CD4-positive, alpha-beta T cell treated with Interleukin-6 for 4 hours (primary cell): ENCODE measurements at regions not wholly inside any gene's neighbourhood (a gene's known extent, or its start where the extent isn't known, plus 50 kb on each side); places are given as distances from the start of the nearest gene placed in this dataset.

Experiments used
- DNase-seq: peaks from one replicate; pipeline ENCODE4 v3.0.0-alpha.2; 2020; ENCODE audit warnings: mixed read lengths

DNA sequence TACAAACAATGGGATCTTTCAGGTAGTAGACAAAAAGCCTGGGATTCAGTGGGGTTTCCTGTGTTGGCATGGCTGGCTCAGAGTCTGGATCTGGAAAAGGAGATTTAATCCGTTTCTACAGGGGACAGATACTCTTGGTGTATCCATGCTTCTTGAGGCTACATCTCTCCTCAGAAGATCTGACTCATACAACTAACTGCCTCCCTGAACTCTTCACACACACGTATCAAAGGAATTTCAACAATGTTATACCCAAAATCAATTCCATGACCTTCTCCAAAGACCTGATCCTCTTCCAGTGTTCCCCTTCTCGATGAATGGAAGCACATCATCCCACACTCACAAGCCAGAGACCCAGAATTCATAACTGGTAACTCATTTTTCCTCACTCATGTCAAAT, 435.3 kb upstream of the NBEA start:
- DNase-seq = no peak

DNA sequence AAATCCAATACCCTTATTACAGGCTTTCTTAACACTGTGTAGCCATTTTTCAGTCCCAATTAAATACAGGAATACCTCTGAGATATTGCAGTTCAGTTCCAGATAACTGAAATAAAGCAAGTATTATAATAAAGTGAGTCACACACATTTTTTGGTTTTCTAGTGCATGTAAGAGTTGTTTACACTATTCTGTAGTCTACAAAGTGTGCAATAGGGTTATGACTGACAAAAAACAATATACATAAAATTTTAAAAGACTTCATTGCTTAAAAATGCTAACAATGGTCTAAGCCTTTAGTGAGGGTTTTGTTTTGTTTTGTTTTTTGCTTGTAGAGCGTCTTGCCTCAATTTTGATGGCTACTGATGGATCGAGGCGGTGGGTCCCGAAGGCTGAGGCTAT, 434.4 kb upstream of the NBEA start:
- no peak for DNase-seq

DNA sequence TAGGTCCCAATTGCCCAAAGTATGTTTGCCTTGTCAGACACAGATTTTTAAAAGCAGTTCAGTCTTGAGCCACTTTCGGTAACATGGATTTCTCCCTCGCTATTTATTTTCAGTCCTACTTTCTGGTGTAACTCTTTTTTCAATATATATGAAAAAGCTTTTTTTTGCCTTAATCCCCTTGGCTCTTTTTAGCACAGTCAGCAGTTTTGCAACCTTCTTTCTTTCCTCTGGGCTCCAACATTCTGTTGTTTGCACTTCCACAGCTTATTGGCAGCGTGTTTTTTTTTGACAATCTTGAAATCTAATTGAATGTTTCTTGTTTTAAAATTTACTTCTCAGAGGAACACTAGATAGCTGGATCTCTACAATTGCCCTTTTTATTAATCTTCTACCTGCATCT, 429.3 kb upstream of the NBEA start:
- DNase-seq = no peak

DNA sequence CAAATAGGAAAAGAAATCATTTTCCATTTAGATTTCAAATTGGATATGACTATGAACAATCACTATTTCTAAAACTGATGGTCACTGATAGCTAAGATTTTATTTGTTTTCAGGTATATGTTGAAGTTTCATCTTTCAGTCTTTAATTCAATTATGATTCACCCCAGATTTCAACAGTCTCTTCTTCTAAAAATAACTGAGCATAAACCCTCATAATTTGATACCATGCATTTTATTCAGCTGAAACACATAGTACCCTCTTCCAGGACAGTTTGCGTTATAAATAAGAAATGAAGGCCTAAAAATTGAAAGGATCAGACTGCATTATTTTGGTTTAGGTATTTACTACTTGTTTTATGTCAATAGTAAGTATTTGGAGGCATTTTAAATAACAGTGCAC, 428.5 kb upstream of the NBEA start:
- no peak for DNase-seq

DNA sequence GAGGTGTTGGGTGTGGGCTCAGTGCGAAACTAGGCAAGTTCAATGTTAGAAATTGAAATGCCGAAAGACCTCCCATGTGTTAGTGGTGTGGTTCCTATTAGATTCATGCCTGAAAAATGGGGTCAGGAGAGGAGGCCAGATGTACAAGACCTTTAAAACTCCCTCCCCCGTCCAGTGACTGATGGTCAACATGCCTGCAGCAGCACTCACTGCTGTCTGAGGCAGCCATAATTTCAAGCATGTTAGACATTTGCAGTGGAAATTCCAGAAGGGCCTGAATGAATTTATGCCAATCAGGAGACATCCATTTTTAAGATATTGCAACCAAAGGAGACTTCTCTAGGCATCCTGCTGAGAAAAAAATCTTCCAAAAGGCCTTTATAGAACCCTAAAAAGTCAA, 426.9 kb upstream of the NBEA start:
- no peak for DNase-seq

DNA sequence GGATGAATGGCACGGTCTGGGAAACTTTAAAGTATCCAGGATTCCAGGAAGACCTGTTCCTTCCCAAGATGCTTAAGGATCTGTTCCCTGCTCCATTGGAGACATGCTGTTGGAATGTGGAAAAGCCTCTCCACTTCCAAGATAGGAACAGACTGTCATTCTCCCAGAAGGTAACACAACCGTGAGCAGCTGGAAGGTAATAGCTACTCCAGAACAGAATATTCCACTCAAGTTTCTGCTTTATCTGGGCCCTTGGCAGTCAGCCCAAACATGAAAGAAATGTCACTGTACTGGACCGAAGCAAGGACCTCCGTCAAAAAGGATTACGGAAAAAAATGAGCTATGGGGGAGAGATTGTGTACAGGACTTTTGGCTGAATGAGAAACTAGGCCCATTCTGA, 420.9 kb upstream of the NBEA start:
- no peak for DNase-seq

DNA sequence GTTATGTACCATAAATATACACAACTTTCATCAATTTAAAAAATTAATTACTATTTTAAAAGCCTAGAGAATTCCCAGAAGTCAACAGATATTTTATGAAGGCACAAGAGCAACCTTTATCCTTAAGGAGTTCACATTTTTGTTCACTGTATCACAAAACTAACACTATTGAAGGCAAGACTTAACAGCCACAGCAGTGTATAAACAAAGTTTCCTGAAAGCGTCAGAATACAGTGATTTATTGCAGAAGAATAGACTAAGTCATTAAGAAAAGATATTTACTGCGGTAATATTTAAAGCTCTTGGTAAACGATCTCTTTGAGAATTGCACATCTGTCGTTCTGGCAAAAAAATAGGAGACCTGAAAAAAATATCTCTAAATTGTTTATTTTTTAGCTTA, 419.3 kb upstream of the NBEA start:
- DNase-seq = no peak

DNA sequence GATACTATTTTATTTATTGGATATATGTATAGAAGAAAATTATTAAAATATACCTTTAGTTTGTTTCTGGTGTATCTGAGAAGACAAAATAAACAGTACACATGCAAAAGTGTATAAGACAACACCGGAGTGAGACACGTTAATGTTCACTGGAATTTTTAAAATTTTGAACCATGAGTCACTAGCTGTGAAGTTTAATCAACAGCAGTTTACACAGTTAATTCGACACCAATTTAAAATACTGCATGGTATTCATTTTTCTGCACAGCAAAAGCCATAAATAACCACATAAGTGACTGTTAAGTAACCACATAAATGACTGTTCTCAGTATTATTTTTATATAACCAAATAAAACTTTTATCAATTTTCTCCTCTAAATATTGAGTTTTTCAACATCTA, 418.7 kb upstream of the NBEA start:
- DNase-seq = no peak

DNA sequence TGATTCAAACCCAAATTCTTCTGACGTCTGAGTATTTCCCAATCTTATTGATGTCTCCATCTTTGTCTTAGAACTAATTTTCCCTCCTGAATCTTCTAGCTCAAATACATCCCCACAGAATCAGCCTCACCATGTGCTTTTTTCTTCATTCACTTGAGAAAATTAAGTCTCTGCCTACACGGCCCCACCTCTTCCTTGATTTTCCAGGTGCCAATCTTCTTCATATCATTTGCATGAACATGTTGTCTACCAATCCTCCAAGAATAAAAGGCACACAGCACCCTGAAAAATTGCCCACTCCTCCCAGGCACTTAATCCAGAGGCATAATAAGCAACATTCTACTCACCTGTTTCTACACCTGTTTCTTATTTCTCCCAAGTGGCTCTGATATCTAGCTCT, 408.1 kb upstream of the NBEA start:
- no peak for DNase-seq

DNA sequence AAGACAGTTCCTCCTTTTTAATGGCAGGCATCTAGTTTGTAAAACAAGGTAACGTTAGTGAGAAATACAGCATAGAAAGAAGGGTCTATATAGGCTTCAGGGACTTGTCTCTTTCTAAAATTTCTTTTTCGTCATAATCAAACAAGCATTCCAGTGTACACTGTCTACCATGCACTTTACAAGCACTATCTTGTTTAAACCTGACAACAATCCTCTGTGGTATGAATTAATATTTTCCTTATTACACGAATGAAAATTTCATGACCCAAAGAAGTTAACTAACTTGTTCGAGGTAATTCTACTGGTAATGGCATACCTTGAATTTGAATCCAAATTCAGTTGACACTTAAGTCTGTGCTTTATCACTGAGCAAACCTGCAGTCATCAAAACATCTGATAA, 399.7 kb upstream of the NBEA start:
- no peak for DNase-seq

DNA sequence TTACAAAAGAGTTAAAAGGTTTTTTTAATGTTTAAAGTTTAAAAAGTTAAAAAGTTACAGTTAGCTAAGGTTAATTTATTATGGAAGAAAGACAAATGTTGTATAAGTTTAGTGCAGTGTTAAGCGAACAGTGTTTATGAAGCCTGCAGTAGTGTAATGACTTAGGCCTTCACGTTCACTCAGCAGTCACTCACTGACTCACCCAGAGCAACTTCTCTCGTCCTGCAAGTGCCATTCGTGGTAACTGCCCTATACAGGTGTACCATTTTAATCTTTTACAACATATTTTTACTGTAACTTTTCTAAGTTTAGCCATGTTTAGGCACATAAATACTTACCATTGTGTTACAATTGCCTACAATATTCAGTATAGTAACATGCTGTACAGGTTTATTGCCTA, 398.2 kb upstream of the NBEA start:
- no peak for DNase-seq

DNA sequence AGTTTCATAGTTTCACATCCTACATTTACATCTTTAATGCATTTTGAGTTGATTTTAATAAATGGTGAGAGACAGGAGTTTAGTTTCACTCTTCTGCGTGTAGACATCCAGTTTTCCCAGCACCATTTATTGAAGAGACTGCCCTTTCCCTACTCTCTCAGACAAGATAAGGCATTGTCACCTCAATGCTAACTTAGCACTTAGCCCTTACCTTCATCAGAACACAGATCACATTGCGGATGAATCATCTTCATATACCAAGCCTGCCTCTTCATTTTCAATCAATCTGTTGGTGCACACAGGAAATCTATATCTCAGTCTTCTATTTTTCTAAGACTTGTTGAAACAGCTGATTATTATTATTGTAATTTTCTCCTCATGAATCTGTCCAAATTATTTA, 396.6 kb upstream of the NBEA start:
- DNase-seq = no peak

DNA sequence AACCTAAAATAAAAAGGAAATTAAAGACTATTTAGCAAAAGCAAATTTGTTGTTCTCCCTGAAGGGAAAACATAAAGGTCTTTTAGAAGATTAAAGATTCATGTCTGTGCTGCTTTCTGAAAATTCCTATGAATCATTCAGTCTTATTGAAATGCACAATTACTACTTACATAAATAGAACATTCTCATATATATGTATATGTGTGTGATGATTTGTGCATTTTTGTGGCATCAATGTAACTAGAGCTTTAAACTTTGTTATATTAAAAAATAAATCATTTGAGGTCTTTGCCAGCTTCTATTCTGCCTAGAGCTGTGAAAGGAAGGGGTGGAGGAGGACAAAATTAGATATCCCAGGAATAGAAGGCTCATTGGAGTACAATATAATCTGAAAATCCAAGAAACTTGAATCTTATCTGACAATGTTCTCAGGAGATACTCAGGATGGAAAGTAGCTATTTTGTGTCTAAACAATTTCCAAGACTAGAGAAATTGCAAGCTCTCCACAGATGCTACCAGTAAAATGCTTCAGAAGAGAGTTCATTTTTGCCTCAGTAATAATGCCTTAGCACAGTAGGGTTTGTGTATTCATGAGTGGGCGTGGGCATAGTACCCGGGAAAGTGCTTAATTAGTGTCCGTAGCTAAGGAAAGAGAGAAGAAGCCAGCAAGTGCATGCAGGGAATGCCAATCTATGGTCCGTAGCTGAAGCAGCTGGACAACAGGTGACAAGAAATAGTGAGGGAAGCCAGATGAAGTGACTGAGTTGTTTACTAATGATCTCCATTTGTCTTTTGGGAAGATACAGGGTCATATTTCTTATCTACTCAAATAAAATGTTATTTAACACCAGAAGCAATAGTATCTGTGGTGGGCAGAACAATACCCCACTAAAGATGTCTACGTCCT, 395.5 kb upstream of the NBEA start:
- DNase-seq = no peak

DNA sequence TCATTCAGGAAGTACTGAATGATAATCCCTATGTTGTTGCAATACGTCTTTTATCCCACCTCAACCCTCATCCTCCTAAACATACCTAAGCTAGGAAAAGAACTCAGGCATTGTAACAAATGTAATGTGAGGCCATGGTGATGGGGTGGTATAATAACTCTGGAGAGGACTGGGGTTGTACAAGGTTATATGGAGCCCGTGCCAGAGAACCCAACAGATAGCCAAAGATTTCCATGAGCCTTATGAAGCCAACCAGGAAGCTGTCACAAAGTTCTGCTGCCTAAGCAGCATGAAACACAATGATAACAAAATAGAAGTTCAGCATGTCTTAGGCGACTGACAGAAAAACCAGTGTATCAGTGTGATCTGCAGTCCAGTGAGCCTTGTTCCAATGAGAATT, 394.1 kb upstream of the NBEA start:
- no peak for DNase-seq

DNA sequence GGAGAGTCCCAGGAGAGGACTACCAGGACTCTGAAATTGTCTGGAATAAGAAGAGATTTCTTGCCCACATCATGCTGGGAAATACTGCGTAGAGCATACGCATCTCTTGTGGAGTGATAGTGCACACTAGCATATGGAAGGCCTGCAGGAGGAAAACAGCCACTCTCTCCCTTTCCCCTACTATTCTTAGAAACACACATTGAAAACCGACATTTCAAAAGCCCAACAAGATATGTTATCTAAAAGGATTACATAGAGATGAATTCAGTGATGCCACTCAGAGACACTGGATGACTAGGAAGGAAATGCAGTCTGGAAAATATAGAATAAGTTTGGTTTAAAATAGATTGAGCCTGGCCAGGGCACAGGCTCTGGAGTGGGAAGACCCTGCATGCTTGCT, 388.7 kb upstream of the NBEA start:
- no peak for DNase-seq

DNA sequence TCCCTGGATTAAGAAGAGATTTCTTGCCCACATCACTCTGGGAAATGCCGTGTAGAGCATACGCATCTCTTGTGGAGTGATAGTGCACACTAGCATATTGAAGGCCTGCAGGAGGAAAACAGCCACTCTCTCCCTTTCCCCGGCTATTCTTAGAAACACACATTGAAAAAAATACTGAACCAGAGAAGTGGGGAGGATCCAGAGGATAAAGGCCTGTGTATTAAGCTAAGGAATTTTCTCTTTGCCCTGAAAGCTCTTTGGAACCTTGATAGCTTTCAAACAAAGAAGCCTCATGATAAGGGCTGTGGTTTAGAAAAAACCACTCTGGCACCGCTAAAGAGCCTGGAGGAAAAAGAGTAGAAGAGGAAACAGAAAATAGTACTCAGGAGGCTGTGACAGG, 386.1 kb upstream of the NBEA start:
- no peak for DNase-seq

DNA sequence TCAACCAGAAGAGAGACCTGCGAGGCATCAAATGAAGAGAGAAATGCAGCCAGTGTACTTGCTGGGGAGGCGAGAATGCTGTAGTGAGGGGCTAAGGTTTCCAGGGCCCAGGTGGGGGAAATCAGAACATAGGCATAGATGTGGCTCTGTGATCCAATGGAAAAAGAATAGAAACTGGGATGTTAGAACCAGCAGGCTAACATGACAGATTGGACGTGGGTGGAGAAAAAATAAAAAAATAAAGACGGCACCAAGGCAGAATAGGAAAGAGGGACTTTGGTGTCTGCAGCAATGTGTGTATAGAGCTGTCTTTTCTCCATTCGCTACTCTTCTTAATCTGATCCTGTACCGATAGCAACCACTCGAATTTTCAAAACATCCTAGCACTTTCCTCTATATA, 381.0 kb upstream of the NBEA start:
- DNase-seq = no peak

DNA sequence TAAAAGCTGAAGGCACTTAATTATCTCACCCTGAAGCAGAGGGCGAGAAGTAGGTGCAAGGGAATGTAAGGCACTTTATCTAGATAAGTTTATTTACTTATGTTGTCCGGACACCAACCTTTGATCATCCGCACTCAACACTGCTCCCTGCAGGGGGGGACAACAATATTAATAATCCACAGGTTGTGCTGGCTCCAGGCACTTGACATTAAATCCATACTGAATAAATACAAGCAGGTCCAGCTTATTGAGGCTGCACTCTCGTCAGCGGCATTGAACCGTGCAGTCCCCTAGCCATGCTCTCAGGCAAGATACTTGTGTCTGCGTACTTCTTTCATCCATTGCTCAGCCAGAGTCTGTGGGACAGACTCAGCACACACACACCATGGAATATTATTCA, 374.5 kb upstream of the NBEA start:
- no peak for DNase-seq

DNA sequence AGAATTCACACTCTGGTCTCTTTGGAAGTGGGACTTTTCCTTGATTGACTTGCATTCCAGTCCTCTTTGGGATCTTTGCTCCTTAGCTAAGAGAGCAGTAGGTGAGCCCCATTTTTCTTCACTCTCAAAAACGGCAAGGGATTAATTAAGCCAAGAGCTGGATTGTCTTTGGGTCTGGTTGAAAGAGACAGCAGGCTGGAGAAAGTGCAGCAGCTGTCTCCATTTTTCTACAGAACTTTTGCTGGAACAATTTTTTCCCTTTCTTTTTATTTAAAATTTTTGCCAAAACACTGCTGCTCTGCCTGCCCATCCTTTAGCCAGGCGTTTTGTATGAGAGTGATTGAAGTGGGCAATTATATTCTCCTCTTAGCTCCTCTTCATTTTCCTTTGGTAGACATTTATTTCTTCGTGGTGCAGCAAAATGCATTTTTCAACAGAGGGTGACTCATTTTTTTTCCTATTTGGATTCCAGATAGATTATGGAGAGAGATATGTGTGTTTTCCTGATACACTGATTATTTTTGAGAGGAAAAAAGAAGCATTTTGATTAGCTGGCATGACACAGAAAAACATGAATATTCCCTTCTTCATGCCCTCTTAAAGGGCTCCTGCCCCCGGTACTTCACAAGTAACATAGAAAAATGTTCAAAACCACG, 371.2 kb upstream of the NBEA start:
- DNase-seq = no peak

DNA sequence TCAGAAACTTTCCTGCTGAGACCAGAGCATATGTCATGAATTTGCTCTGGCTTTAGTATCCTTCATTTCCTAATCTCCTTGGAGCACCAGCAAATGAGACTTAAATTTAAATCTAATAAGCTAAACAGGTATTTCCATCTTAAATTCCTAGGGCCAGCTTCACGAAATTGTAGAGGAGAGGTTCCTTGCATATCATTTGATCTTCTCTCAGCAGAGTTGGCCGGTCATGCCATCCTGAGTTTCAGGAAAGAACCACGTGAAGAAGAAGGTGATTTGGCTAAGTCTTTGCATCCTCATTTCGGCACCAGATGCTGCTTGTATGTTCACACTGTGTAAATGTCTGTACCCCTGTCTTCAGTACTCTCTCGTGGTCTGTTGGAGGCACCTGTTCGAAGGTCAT, 370.4 kb upstream of the NBEA start:
- no peak for DNase-seq

DNA sequence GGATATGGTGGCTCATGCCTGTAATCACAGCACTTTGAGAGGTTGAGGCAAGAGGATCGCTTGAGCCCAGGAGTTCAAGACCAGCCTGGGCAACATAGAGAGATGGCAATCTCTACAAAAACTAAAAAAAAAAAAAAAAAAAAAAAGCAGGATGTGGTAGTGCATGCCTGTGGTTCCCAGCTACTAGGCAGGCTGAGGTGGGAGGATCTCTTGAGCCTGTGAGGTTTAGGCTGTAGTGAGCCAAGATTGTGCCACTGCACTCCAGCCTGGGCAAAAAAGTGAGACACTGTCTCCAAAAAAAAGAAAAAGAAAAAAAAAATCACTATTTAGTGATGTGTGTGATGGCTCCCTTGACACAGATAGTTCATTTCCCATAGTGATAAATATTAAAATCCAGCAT, 365.0 kb upstream of the NBEA start:
- no peak for DNase-seq

DNA sequence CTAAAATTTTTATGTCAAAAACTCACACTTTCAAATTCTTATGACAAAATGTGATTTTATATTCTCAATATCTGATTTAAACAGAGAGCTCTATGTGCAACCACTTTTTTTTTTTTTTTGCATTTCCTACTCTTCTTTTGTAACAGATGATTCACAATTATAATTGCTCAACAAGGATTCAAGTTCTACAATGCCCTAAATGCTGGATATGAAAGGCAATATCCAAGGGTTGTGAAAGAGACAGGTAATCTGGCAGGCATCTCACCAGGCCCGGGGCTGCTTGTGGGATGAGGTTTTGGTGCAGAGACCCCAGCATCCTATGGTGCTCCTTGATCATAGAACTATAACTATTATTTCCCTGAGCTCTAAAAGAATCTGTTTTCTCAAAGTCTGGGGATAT, 363.6 kb upstream of the NBEA start:
- DNase-seq = no peak

DNA sequence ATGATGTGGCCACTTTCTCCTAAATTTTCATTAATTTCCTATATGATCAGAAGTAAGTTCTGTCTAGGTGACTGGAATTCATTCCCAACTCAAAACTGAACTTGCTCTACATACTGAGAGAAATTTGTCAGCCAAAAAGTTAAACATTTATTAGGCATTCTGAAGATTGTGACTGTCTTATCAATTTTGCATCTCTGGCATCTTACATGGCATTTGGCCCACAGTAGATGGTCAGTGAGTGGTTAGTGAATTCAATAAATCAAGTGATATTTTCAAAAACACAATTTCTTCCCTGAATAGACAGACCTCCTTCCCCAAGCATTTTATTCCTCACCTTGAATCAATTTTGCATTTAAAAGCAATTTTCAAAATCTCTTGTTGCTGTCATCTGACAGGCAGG, 363.2 kb upstream of the NBEA start:
- DNase-seq = no peak

DNA sequence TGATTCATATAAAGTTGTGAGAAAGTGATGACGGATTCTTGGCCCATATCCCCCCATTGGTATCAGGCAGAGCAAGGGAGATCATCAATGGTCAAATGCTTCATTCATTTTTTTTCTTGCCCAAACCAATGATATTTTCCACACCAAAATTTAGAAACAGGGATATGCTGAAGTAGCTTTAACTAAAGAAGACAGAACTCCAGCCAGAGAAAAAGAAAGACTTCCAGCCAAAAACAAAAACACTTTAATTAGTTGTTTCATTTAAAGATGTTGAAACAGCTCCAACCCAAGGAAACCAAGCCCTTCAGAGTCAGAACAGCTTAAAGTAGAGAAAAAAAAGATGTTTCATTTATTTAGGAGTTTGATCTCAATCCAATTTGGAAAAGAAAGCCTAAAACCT, 358.9 kb upstream of the NBEA start:
- DNase-seq = no peak

DNA sequence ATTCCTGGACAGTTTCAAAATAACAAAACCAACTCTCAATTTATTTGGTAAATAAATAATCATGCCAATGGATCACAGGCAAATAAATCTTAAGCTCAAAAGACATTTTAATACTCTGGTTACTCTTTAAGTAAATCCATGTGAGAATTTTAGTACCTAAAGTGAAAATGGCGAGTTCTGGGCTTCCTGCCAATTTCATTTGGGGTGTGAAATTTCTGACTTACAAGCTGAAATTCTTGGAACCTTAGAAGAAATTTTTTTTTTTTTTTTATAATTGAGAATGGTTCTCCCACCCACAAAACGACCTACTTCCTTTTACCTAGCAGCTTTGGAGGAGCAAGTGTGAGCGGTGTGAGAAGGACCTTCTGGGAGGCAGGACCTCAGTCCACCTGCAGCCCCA, 354.5 kb upstream of the NBEA start:
- DNase-seq = no peak
